GM13976 (cell line): ENCODE measurements at regions not wholly inside any gene's neighbourhood (a gene's known extent, or its start where the extent isn't known, plus 50 kb on each side); places are given as distances from the start of the nearest gene placed in this dataset.
"Not testable (repeated sequence)": the region's sequence is repeated elsewhere in the genome, so short reads cannot be mapped to it uniquely, and the experiment has no call there.

Experiments
- DNase-seq: peaks from one replicate; pipeline ENCODE4 v3.0.0; 2012; ENCODE audit warnings: low spot score
- in situ Hi-C: fragments of 300-500 bp; cut with MboI; formaldehyde crosslinking; loops from one replicate; pipeline ENCODE4 v1.12.0; 2022; ENCODE audit warnings: low sequenced_read_pairs, mixed read lengths, inconsistent platforms; ENCODE audit not compliant: unreplicated experiment
- TF ChIP-seq, protein P1 (sequence below): IDR thresholded peaks from 2 replicates; pipeline ENCODE4 v1.5.1; 2012; ENCODE audit warnings: borderline replicate concordance, mild to moderate bottlenecking; ENCODE audit not compliant: insufficient read depth; ENCODE audit errors: extremely low read depth, missing control alignments, control extremely low read depth

DNA sequence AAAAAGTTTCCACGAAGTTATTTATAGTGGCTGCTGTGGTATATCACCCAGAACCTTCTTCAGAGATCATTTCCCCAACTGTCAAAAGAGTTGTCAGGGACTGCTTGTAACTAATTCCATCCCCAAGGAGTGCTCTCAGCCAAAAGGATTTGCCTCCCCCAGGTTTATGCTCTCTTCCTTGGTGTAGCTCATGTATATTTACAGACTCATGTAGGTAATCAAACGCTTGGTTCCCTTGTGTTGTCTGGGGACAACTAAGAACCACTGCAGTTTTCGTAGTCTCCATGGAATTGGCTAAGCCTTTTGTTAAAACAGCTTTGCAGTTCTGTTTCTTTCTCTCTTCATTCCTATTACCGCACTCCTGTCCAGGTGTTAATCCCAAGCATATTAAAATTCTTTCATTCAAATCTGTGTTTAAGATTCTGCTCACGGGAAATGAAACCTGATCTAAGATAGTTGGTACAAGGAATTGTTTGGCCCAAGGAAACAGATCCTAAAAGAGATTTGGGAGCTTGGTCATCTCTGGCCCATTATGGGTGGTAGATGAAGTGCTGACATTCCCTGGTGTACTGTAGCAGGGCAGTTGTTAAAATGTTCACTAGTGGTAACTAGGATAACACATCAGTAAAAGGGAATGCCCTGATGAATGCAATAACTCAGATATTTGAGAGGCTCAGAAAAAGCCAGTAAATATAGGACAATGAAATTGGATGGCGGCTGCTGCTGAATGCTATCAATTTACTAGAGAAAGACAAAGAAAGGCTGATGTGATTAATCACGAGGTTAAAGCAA, 361.3 kb upstream of the GBE1 start:
- DNase-seq: no peak
- in situ Hi-C loops: no loop called here
- TF ChIP-seq, protein P1, sequence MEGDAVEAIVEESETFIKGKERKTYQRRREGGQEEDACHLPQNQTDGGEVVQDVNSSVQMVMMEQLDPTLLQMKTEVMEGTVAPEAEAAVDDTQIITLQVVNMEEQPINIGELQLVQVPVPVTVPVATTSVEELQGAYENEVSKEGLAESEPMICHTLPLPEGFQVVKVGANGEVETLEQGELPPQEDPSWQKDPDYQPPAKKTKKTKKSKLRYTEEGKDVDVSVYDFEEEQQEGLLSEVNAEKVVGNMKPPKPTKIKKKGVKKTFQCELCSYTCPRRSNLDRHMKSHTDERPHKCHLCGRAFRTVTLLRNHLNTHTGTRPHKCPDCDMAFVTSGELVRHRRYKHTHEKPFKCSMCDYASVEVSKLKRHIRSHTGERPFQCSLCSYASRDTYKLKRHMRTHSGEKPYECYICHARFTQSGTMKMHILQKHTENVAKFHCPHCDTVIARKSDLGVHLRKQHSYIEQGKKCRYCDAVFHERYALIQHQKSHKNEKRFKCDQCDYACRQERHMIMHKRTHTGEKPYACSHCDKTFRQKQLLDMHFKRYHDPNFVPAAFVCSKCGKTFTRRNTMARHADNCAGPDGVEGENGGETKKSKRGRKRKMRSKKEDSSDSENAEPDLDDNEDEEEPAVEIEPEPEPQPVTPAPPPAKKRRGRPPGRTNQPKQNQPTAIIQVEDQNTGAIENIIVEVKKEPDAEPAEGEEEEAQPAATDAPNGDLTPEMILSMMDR: no peak

DNA sequence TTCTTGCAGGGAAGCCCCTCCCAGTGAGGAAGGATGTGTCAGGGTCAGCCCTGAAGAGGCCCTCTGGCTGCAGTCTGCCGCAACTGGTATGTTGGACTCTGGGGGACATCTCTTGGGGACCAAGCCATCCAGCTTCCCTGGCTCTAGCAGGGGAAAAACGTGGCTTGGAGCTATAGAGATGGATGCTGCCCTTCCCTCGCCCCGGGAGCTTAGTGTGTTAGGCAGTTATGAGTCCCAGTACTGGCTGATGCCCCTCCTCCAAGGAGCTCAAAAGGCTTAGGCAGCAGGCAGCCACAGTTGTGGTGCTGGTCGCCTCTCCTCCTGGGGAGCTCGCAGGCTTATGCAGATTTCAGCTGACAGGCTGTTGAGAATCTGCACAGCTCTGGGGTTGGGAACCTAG, 353.1 kb upstream of the GBE1 start:
- DNase-seq: no peak
- in situ Hi-C loops: no loop called here
- TF ChIP-seq, protein P1: no peak

DNA sequence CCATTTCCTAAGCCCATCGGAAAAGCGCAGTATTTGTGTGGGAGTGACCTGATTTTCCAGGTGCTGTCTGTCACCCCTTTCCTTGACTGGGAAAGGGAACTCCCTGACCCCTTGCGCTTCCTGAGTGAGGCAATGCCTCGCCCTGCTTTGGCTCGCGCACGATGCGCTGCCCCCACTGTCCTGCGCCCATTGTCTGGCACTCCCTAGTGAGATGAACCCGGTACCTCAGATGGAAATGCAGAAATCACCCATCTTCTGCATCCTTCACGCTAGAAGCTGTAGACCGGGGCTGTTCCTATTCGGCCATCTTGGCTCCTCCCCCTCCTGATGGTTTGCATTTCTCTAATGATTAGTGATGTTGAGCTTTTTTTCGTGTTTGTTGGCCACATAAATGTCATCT, 349.3 kb upstream of the GBE1 start:
- in situ Hi-C loops, DNase-seq: not testable (repeated sequence)

DNA sequence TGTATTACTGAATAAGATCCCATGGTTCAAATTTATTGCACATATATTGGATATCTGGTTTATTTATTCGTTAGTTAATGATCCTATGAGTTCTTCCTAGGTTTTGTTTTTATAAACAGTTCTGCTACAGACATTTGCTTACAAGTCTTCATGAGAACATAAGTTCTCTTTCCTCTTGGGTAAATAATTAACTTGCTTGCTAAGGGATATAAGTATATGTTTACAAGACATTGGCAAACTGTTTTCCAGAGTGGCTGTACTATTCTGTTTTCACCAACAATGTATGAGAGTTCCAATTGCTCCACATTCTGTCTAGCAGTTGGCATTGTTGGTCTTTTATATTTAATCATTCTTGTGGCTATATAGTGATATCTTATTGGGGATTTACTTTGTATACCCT, 341.8 kb upstream of the GBE1 start:
- in situ Hi-C loops: no loop called here
- TF ChIP-seq, protein P1: no peak
- DNase-seq: no peak

DNA sequence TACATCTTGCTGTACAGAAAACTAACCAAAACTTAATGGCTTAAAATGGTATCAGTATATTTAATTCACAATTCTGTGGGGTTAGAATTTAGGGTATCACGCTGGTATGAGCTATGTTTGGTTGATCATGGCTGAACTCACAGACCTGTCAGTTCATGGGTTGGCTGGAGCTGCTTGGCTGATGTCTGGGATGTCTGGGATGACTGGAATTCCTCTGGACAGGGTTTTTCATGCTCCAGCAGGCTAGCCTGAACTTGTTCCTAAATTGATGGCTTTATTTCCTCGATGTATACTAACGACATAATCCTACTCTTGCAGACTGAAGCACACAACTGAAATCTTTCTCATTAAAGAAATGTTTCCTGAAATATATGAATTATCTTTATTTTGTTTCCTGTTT, 338.9 kb upstream of the GBE1 start:
- no peak for DNase-seq
- in situ Hi-C loops: no loop called here
- TF ChIP-seq, protein P1: no peak

DNA sequence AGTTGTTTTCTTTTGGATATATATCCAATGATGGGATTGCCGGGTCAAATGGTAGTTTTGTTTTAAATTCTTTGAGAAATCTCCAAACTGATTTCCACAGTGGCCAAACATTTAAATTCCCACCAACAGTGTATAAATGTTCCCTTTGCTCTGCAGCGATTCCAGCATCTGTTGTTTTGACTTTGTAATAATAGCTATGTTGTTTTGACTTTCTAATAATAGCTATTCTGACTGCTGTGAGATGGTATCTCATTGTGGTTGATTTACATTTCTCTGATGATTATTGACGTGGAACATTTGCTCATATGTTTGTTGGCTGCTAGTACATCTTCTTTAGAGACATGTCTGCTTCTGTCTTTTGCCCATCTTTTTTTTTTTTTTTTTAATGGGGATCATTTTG, 332.2 kb upstream of the GBE1 start:
- TF ChIP-seq, protein P1: no peak
- DNase-seq: no peak
- in situ Hi-C loops: no loop called here

DNA sequence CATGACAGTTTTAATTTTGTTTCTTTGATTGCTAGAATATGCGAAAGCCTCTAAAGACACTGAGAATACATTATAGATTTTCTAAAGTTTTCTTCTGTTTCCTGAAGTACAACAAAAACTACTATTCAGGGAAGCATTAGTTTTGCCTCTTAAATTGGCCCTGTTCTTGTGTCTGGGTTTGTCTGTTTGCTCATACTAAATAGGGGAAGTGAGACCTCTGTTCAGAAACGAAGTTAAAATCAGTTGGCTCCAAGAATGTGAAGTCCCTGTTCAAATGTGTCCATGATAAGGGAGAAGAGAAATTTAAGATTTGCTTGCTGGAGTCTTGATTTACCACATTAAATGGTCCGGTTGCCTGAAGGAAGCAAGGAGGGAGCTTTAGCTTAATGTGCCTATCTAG, 327.3 kb upstream of the GBE1 start:
- DNase-seq: peak; percentile 23
- in situ Hi-C loops: no loop called here
- TF ChIP-seq, protein P1: no peak
